ENCODE measurements at regions not wholly inside any gene's neighbourhood (a gene's known extent, or its start where the extent isn't known, plus 50 kb on each side); places are given as distances from the start of the nearest gene placed in this dataset.
A peak's percentile ranks its signal among the peaks of the same experiment; 100 is the strongest.

DNA sequence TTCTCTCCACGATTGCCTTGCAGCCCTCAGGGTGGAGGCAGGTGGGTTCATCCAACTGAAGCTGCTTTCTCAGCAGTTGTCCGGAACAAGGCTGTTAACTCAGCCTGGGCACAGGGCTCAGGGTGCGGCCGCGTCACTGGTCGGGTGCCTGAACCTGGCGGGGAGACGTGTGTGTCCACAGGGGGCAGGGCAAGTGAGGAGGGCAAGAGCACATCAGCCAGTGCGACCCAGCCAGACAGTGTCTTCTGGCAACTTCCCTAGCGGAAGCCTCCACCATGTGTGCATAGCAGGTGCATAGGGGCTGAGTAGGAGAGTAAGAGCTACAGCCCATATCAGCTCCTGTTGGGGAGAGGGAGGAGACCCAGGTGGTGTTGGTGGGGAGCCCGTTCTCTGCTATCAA lies 150.4 kb upstream of the THRB start:
- DNase-seq = no peak

GRCh38 chr3:24646790-24647189 lies 152.1 kb upstream of the THRB start:
- no peak for DNase-seq

DNA sequence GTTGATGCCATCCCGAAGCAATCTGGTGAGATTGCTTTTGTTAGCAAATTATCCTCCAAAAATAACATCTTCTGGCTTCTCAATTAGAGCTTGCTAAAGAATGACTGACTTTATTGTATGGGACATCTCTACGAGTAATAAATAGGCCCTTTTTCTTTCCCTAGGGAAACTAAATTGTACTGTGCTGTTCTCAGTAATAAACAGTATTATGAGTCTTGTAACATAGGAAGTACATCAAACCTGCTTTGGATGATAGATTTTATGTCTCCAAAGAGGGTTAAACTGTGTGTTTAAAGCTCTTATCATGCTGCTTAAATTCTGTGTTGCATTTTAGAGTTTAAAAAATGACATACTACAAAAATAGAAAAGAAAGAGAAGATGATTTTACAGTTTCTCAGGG lies 153.4 kb upstream of the THRB start:
- DNase-seq = no peak

- DNase-seq = no peak
Observed at GRCh38 chr3:24650839-24651238, 156.2 kb upstream of the THRB start.

DNA sequence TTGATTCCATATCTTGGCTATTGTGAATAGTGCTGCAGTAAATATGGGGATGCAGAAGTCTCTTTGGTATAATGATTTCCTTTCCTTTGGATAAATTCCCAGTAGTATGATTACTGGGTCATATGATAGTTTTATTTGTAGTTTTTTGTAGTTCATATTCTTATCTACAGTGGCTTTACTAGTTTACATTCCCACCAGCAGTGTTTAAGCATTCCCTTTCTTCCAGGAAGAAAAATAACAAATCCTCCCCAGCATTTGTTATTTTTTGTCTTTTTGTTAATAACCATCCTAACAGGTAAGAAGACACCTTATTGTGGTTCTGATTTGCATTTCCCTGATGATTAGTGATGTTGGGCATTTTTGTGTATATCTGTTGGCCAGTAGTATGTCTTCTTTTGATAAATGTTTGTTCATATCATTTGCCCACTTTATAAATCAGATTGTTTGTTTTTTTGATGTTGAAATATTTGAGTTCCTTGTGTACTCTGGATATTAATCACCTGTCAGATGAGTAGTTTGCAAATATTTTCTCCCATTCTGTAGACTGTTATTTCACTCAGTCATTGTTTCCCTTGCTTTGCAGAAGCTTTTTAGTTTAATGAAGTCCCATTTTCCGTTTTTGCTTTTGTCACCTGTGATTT lies 163.3 kb upstream of the THRB start:
- DNase-seq = no peak

DNA sequence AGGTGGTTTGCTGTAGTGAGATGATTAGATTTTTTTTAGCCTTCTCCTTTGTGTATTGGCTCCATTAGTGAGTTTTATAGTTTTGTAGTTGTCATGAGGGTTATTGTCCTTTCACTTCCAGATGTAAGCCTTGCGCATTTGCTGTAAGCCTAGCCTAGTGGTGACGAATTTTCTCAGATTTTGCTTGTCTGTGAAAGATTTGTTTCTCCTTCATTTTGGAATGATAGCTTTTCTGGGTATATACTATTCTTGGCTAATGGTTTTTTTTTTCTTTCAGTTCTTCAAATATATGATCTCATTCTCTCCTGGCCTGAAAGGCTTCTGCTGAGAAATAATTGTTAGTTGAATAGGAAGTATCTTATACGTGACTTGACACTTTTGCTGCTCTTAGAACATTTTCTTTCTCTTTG lies 166.5 kb upstream of the THRB start:
- DNase-seq = no peak

DNA sequence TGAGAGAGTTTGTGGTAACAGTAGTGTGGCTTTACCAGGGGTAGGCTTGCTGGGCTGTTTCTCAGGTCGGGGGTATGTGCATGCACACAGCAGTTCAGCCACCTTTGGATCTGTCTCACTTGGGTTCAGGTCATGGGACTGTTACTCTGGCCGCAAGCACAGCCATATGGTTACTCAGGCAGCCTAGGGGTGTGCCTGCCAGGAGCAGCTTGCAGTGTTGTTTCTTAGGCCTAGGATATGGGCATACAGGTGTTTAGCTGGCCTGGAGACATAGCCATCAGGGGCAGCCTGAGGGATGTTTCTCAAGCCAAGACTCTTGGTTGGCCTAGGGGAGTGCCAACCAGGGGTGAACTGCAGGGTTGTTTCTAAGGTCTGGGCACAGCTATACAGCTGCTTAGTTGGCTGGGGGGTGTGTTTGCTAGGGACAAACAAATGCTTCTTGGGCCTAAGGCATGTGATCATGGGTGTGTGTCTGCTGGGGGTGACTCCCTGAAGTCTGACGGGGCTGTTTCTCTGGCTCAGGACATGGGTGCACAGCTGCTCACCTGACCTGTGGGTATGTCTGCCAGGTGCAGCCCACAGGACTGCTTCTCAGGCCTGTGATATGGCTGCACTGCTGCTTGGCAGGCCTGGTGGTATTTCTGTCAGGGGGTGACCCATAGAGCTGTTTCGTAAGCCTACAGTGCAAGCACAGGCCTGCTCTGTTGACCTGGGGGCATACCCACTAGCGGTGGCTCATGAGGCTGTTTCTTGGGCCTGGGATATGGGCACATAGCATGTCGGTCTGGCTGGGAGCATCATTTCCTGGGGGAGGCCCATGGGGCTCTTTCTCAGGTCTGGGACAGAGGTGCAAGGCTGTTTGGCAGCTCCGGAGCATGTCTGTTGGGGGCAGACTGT lies 168.0 kb upstream of the THRB start:
- no peak for DNase-seq

DNA sequence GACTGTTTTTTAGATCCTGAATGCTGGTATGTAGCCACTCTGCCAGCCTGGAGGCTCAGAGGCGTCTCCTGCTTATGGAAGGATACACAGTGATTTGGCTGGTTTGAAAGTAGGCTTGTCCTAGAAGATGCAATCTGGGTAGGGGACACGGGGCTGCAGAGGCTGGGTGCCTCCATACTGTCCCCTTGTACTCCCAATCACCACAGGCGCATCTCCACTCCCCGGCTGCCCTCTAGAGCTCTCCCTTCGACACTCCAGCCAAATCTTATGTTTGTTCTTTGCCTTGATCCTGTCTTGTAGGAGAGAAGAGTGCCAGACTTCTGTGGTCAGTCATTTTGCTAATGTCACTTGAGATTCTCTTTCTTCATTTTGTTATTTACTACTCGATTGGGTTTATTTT lies 168.8 kb upstream of the THRB start:
- no peak for DNase-seq

DNA sequence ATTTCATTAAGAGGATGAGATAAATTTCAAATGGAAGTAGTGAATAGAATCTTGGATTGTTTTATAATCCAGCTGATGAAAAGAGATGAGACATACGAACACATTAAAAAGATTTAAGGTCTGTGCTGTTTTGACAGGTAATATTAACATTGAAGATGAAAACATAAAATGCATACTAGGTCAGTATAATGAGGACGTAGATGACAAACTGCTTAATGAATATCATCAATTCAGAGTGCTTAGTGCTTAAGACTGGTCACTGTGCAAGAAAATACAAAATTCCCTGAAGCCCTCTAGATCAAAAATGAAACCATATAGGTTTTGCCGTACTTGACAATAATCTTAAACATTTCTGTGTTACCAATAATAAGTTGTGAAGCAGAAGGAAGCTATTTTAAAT lies 173.4 kb upstream of the THRB start:
- no peak for DNase-seq

DNA sequence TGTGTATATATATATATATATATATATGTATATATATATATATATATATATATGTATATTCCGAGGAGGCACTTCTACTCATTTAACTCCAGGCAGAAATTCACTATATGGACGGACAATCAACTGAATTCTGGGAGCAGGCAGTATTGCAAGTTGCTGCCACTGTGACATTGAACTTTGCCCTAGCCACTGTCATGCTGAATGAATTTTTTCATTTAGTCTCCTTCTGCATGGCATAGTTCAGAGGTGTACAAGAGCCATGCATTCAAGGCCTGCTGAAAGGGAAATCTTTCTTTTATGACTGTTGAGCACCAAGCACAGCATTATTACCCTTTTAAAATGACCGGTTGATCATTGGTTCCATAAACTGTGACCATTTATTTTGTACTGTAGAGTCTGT lies 176.2 kb upstream of the THRB start:
- no peak for DNase-seq

DNA sequence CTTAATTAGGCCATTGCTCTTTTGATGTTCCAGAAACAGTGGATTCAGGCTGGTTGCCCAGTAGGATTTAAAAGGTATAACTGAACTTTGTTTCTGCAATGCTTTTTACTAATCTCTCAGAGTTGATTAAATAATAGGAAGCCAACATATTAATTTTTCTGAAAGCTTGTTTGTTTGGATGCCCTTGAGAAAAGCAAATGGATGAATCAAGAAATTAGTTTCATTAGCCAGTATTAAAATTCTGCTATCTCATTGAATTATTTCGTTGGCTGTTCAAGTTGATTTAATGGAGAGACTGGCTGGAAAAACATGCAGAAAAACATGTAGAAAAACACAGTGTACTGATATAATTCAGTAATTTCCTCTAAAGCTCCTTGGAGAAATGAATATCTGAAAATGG lies 178.9 kb upstream of the THRB start:
- DNase-seq = no peak

DNA sequence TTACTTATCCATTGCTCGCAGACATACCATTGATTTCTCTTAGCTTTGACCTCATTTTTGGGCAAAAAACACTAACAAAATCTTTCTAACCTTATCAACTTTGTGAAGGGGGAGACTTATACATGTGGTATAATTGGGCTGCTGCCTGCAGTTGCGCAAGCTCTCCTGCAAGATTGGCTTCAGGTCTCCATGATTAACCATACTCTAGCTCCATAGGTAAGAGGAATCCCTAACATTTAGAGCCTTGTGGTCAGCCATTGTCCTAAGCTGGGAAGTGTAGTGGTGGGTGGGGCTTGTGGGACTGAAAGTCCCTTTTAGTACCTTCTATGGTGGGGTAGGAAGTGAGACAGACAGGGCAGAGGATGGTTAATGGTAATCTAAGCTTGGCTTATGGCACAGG lies 179.6 kb upstream of the THRB start:
- no peak for DNase-seq

GRCh38 chr3:24678021-24678420 lies 183.4 kb upstream of the THRB start:
- DNase-seq = peak in 1 of 5 experiments; percentile 14

- DNase-seq = peak in 1 of 5 experiments; percentile 69
Observed at GRCh38 chr3:24678421-24678865, 183.8 kb upstream of the THRB start.

- DNase-seq = peak in 1 of 5 experiments; percentile 38
Observed at GRCh38 chr3:24679429-24679828, 184.8 kb upstream of the THRB start.

DNA sequence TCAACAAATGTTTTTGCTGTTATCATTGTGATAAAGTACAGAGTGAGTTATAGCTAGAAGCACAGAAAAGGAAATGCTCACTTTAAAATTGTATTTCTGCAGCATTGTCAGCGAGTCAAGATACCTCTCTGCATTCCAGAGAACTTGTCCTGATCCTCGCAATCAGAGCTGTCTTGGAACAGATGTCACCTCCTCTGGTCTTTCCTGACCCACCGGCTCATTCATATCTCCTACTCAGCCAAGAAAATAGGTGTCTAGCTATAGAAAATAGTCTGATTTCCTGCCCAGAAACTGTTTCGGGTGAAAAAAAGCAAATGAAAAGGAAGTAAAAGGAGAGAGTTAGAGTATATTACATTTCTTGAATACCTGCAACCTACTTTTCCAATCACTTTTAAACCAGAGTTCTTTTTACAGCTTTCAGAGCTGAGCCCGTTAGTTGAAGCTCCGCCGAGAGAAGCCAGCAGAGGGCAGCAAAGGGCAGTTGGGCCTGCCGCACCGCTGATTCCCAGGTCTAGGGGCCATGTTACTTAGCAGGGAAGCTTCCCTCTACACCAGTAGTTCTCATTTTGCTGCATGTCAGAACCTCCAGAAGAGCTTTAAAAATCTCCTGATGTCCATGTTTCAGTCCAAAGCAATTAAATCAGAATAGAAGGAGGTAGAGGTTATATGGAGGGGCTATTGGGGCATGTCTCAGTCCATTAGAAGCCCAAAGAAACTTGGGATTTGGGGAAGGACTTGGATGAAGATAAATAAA lies 185.7 kb upstream of the THRB start:
- peak in 2 of 5 experiments; percentile 8 to 29 for DNase-seq

DNA sequence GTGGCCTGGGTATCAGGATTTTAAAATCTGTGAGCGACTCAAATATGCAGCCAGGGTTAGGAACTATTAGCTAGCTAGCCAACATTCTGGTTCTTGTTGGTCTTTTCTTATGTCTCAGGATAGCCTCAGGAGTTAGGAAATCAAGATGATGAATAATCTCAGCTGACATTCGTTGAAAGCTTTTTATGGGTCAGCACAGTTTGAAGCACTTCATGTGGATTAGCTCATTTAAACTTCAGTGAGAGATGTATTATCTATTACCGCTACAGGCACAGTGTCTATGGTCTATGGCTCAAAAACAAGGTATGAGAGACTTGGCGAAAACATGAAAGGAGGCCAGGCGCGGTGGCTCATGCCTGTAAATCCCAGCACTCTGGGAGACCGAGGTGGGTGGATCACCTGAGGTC lies 187.5 kb upstream of the THRB start:
- DNase-seq = no peak

DNA sequence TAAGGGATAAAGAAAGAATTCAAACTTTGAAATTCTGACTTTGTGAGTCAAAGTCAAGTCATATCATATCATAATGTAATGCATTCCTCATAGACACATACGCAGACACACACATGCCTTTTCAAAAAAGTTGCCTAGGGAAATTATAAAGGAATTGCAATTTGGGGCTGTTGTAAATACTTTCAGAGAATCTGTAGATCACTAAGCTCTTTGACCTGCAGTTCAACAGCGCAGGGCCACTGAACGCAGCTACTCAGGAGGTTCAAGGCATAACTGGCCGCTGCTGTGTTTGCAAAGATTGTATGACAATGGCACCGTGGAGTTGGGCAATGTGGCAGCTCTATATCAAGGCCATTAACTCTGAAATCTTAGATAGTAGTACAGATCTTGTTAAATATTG lies 188.4 kb upstream of the THRB start:
- no peak for DNase-seq

DNA sequence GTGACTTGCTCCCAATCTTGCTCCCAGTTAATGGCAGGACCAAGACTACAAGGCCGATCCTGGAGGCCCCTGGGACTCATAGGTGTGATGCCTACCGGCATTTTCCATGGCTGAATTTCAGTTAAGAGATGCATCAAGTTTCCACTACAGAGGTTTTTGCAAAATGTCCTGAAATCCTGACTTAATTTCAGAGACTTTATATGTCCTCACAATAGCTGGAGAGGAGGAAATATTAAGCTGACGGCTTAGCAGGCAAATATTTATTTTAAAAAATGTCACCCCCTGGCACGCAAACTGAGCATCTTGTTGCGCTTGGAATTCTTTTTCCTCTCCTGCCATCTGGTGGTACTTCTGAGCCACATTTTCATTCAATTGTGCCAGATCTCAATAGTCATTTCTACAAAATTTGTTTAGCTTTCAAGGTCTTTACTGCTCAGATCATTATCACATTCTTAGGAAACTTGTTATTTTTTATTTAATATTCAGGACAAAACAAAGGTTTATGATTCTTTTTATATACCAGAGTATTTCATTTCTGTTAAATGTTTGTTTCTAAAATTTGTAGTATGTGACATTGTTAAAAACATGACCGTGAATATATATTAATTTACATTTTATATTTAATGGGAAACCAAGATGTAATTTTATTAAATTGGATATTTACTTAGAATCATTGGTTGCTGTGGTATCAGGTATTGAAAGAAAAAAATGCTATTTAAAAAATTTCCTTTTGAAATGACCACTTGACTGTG lies 189.2 kb upstream of the THRB start:
- peak in 1 of 5 experiments; percentile 7 for DNase-seq

DNA sequence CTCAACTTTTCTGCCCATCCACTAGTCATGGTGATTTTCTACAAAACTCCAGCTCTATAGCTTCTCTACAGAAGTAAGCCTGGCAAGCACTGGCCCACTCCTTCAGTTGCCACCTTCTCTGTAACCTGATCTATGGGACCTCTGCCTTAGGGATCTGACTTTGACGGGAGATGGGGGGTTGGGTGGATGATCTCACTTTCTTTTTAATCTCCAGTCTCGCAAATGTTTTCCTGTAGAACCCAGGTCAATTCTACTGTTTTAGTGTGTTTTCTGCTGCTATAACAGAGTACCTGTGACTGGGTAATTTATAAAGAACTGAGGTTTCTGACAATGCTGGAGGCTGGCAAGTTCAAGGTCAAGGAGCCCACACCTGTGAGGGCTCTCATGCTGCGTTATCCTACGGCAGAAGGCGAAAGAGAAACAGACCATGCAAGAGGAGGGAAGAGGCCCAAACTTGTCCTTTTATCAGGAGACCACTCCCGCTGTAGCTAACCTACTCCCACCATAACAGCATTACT lies 189.9 kb upstream of the THRB start:
- DNase-seq = no peak

GRCh38 chr3:24686808-24687207 lies 192.2 kb upstream of the THRB start:
- DNase-seq = peak in 1 of 5 experiments; percentile 33

GRCh38 chr3:24687671-24688070 lies 193.0 kb upstream of the THRB start:
- no peak for DNase-seq

All from T-helper 2 cell (primary cell).